Transverse colon (tissue), 4 donors: ENCODE measurements at regions not wholly inside any gene's neighbourhood (a gene's known extent, or its start where the extent isn't known, plus 50 kb on each side); places are given as distances from the start of the nearest gene placed in this dataset.

Experiments used
- DNase-seq: peaks from one replicate; pipeline ENCODE4 v3.0.0-alpha.2; 2019
- H3K27ac ChIP-seq, 4 donors: fragments of 200-600 bp; sonication (generic); 2 replicates each; pipeline ENCODE4 v1.5.1; 2016 to 2018; ENCODE audit warnings: inconsistent platforms in 4 of 4
- H3K27me3 ChIP-seq: fragments of 200-600 bp; sonication (generic); 2 replicates; pipeline ENCODE4 v1.5.1; 2017; ENCODE audit warnings: inconsistent platforms
- H3K36me3 ChIP-seq, 4 donors: fragments of 200-600 bp; sonication (generic); 2 replicates each; pipeline ENCODE4 v1.5.1; 2017 to 2019; ENCODE audit warnings: inconsistent platforms in 4 of 4
- H3K4me1 ChIP-seq, 4 donors: fragments of 200-600 bp; sonication (generic); 2 replicates each; pipeline ENCODE4 v1.5.1; 2017 to 2020; ENCODE audit warnings: inconsistent platforms in 4 of 4
- H3K4me3 ChIP-seq, 4 donors: fragments of 200-600 bp; sonication (generic); 1 replicate in 1 of 4; 2 replicates in 3 of 4; pipeline versions ENCODE4 v1.5.1 to v1.6.1; 2017 to 2019; ENCODE audit warnings: inconsistent platforms in 4 of 4
- H3K9me3 ChIP-seq, 2 donors: fragments of 200-600 bp; sonication (generic); 2 replicates each; pipeline ENCODE4 v1.5.1; 2017 to 2019; ENCODE audit warnings: inconsistent platforms in 2 of 2
- CTCF ChIP-seq, 5 experiments: fragments of 200-600 bp in 3 of 5; fragments of 450-650 bp in 2 of 5; sonication (generic) in 3 of 5; IDR thresholded peaks; 1 replicate in 2 of 5; 2 replicates in 3 of 5; pipeline ENCODE4 v1.5.1; 2016 to 2017; ENCODE audit warnings: antibody characterized with exemption in 5 of 5, inconsistent platforms in 3 of 5, mild to moderate bottlenecking in 2 of 5, moderate library complexity in 1 of 5
- EP300 ChIP-seq: sonication (generic); formaldehyde crosslinking; IDR thresholded peaks from one replicate; pipeline ENCODE4 v1.6.1; 2017; ENCODE audit warnings: antibody characterized with exemption, low read depth
- POLR2A ChIP-seq: fragments of 450-650 bp; IDR thresholded peaks from one replicate; pipeline ENCODE4 v1.6.1; 2016; ENCODE audit warnings: antibody characterized with exemption, mild to moderate bottlenecking, moderate library complexity
- POLR2AphosphoS5 ChIP-seq, 3 donors: sonication (generic); formaldehyde crosslinking; IDR thresholded peaks; one replicate each; pipeline ENCODE4 v1.6.1; 2016; ENCODE audit warnings: antibody characterized with exemption in 3 of 3
- WGBS, 2 donors: methylation state at CpG; one replicate each; pipeline ENCODE4 v1.1.5; 2018; ENCODE audit warnings: low coverage in 1 of 2; 5-methylcytosine and 5-hydroxymethylcytosine counted together
- in situ Hi-C, 4 donors: fragments of 200-750 bp; cut with MboI; loops; one replicate each; pipeline versions ENCODE4 v1.15.0 to v1.15.1; 2017; ENCODE audit warnings: low sequenced_read_pairs in 3 of 4, low pct_ligation_motif_present in 1 of 4, low pct_unique_long_range_greater_than_20kb in 1 of 4
- intact Hi-C: fragments of 100-400 bp; cut with DNase I; formaldehyde crosslinking; loops from one replicate; pipeline ENCODE4 v1.15.1; 2023; ENCODE audit warnings: low total_unique reads

- H3K9me3 ChIP-seq: no peaks in the 10 kb centered on the region
- no peak for TF ChIP-seq EP300
- TF ChIP-seq CTCF (IDR thresholded peaks at IDR 0.05): no peak
- no peak for TF ChIP-seq POLR2A
- TF ChIP-seq POLR2AphosphoS5 (IDR thresholded peaks at IDR 0.05): no peak
- intact Hi-C loops: no loop called here
- no peaks in the 10 kb centered on the region for H3K4me1 ChIP-seq
- in situ Hi-C loops: no loop called here
- 87% methylated on average over 6 of the region's 6 CpGs; no CpG with 5 or more reads in 1 of the 2 donors for WGBS, 2 donors
- H3K36me3 ChIP-seq: no peaks in the 10 kb centered on the region
- no peak overlapping the region for H3K27ac ChIP-seq
- no peaks in the 10 kb centered on the region for H3K27me3 ChIP-seq
- no peak for DNase-seq
- no peak overlapping the region for H3K4me3 ChIP-seq
Observed at GRCh38 chr10:124162774-124163354, 69.5 kb upstream of the CHST15 start.

GRCh38 chr10:124162136-124162535, 68.7 kb upstream of the CHST15 start:
- H3K36me3 ChIP-seq: no peaks in the 10 kb centered on the region
- H3K27ac ChIP-seq: no peak overlapping the region
- no peak for DNase-seq
- in situ Hi-C loops: no loop called here
- no peaks in the 10 kb centered on the region for H3K27me3 ChIP-seq
- 82 to 100% methylated on average over 2 to 6 of the region's 6 CpGs for WGBS, 2 donors
- no peak overlapping the region for H3K4me3 ChIP-seq
- TF ChIP-seq POLR2A (no peak), POLR2AphosphoS5 (IDR thresholded peaks at IDR 0.05) (no peak), CTCF (IDR thresholded peaks at IDR 0.05) (no peak), EP300 (no peak)
- H3K9me3 ChIP-seq: no peaks in the 10 kb centered on the region
- H3K4me1 ChIP-seq: peaks cover 0 to 5% (median 2%) of the 10 kb centered on the region in 4 donors
- intact Hi-C loops: no loop called here

GRCh38 chr10:124161601-124162000, 68.2 kb upstream of the CHST15 start:
- peaks cover 3 to 10% (median 7%) of the 10 kb centered on the region in 4 donors for H3K4me1 ChIP-seq
- intact Hi-C loops: no loop called here
- no peak overlapping the region for H3K27ac ChIP-seq
- no peaks in the 10 kb centered on the region for H3K27me3 ChIP-seq
- 64% methylated on average over 5 of the region's 5 CpGs; no CpG with 5 or more reads in 1 of the 2 donors for WGBS, 2 donors
- no peak for DNase-seq
- H3K36me3 ChIP-seq: no peaks in the 10 kb centered on the region
- H3K9me3 ChIP-seq: no peaks in the 10 kb centered on the region
- in situ Hi-C loops: no loop called here
- no peak overlapping the region for H3K4me3 ChIP-seq
- TF ChIP-seq POLR2A: no peak
- TF ChIP-seq POLR2AphosphoS5 (IDR thresholded peaks at IDR 0.05): no peak

GRCh38 chr10:124160943-124161582, 67.7 kb upstream of the CHST15 start:
- H3K4me1 ChIP-seq: peaks cover 8 to 16% (median 12%) of the 10 kb centered on the region in 4 donors
- in situ Hi-C loops: no loop called here
- no peaks in the 10 kb centered on the region for H3K36me3 ChIP-seq
- H3K27me3 ChIP-seq: no peaks in the 10 kb centered on the region
- no peak overlapping the region for H3K4me3 ChIP-seq
- H3K27ac ChIP-seq: no peak overlapping the region
- intact Hi-C loops: no loop called here
- WGBS, 2 donors: 43 to 76% methylated on average over 2 to 13 of the region's 13 CpGs
- no peaks in the 10 kb centered on the region for H3K9me3 ChIP-seq
- no peak for TF ChIP-seq CTCF (IDR thresholded peaks at IDR 0.05)
- DNase-seq: no peak
